ENCODE measurements at regions not wholly inside any gene's neighbourhood (a gene's known extent, or its start where the extent isn't known, plus 50 kb on each side); places are given as distances from the start of the nearest gene placed in this dataset.

DNA sequence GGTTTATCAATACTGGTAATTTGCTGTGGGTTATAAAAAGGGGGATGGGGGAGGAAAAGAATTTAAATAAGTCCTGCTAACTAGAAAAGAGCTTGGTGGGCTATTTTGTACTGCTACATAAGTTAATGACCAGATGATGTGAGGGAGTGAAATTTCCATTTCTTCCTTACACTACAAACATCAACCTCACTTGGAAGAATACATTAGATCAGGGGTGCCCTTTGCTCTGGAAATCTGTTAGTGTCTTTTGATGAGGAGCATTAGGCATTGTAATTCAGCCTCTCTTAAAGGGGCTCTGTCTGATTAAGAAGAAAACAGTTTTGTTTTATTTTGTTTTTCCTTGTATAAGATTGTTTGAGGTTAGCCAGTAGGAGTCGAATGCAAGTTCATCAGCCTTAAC, 576.4 kb upstream of the TBL1XR1 start:
- Histone ChIP-seq H3K4me1 (ENCODE audit: control insufficient read depth, insufficient read depth, low read length) (no peaks in the 10 kb centered on the region), H3K36me3 (ENCODE audit: control insufficient read depth, insufficient read depth, low read length) (no peaks in the 10 kb centered on the region), H3K9me3 (ENCODE audit: control insufficient read depth, low read depth, low read length) (no peaks in the 10 kb centered on the region), H3K4me3 (ENCODE audit: low read length) (no peak overlapping the region), H3K27me3 (ENCODE audit: control insufficient read depth, insufficient read depth, low read length) (no peaks in the 10 kb centered on the region), H3K27ac (ENCODE audit: low read length) (no peak overlapping the region)
- WGBS (ENCODE audit: insufficient coverage, low lambda C conversion rate) = 100% methylated on average over 1 of the region's 1 CpG
- no peak for DNase-seq

GRCh38 chr3:177776661-177777101, 579.4 kb upstream of the TBL1XR1 start:
- WGBS (ENCODE audit: insufficient coverage, low lambda C conversion rate) = no CpG with 5 or more reads among the region's 6 CpGs
- DNase-seq = peak in 1 of 2 donors; percentile 3
- H3K4me3 ChIP-seq (ENCODE audit: low read length) = no peak overlapping the region
- H3K36me3 ChIP-seq (ENCODE audit: control insufficient read depth, insufficient read depth, low read length) = no peaks in the 10 kb centered on the region
- no peaks in the 10 kb centered on the region for H3K9me3 ChIP-seq (ENCODE audit: control insufficient read depth, low read depth, low read length)
- no peak overlapping the region for H3K27ac ChIP-seq (ENCODE audit: low read length)
- no peaks in the 10 kb centered on the region for H3K4me1 ChIP-seq (ENCODE audit: control insufficient read depth, insufficient read depth, low read length)
- no peaks in the 10 kb centered on the region for H3K27me3 ChIP-seq (ENCODE audit: control insufficient read depth, insufficient read depth, low read length)

- Histone ChIP-seq H3K9me3 (ENCODE audit: control insufficient read depth, low read depth, low read length) (no peaks in the 10 kb centered on the region), H3K27ac (ENCODE audit: low read length) (no peak overlapping the region), H3K4me3 (ENCODE audit: low read length) (no peak overlapping the region), H3K36me3 (ENCODE audit: control insufficient read depth, insufficient read depth, low read length) (no peaks in the 10 kb centered on the region), H3K27me3 (ENCODE audit: control insufficient read depth, insufficient read depth, low read length) (no peaks in the 10 kb centered on the region), H3K4me1 (ENCODE audit: control insufficient read depth, insufficient read depth, low read length) (no peaks in the 10 kb centered on the region)
- WGBS (ENCODE audit: insufficient coverage, low lambda C conversion rate) = no CpG with 5 or more reads among the region's 1 CpG
- peak; percentile 43 to 55 for DNase-seq
These were observed 580.4 kb upstream of the TBL1XR1 start for GRCh38 chr3:177777699-177778098.

DNA sequence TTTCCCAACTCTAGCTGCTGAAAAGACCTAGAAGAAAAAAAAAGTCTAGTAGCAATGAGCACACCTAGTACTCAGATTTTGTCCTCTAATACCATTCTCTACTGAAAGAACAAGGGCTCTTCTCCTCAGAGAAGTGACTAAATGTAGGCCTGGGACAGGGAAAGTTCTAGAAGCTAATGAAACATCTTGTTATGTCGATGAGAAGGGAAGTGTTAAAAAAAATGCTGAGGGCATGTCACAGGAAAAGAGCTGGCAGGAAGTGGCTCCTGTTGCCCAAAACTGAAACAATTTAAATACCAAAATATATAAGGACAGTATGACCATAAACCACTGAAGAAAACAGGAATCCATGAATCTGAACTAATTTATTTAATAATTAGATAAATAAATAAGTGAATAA, 581.4 kb upstream of the TBL1XR1 start:
- no peak for DNase-seq
- Histone ChIP-seq H3K27me3 (ENCODE audit: control insufficient read depth, insufficient read depth, low read length) (no peaks in the 10 kb centered on the region), H3K4me1 (ENCODE audit: control insufficient read depth, insufficient read depth, low read length) (no peaks in the 10 kb centered on the region), H3K27ac (ENCODE audit: low read length) (no peak overlapping the region), H3K36me3 (ENCODE audit: control insufficient read depth, insufficient read depth, low read length) (no peaks in the 10 kb centered on the region), H3K9me3 (ENCODE audit: control insufficient read depth, low read depth, low read length) (no peaks in the 10 kb centered on the region), H3K4me3 (ENCODE audit: low read length) (no peak overlapping the region)
- WGBS (ENCODE audit: insufficient coverage, low lambda C conversion rate) = no CpG with 5 or more reads among the region's 1 CpG

GRCh38 chr3:177781686-177782161, 584.4 kb upstream of the TBL1XR1 start:
- no peaks in the 10 kb centered on the region for H3K9me3 ChIP-seq (ENCODE audit: control insufficient read depth, low read depth, low read length)
- H3K36me3 ChIP-seq (ENCODE audit: control insufficient read depth, insufficient read depth, low read length) = no peaks in the 10 kb centered on the region
- H3K27me3 ChIP-seq (ENCODE audit: control insufficient read depth, insufficient read depth, low read length) = no peaks in the 10 kb centered on the region
- no peak overlapping the region for H3K4me3 ChIP-seq (ENCODE audit: low read length)
- H3K27ac ChIP-seq (ENCODE audit: low read length) = no peak overlapping the region
- no peaks in the 10 kb centered on the region for H3K4me1 ChIP-seq (ENCODE audit: control insufficient read depth, insufficient read depth, low read length)
- peak in 1 of 2 donors; percentile 18 for DNase-seq
- 80% methylated on average over 2 of the region's 3 CpGs for WGBS (ENCODE audit: insufficient coverage, low lambda C conversion rate)

DNA sequence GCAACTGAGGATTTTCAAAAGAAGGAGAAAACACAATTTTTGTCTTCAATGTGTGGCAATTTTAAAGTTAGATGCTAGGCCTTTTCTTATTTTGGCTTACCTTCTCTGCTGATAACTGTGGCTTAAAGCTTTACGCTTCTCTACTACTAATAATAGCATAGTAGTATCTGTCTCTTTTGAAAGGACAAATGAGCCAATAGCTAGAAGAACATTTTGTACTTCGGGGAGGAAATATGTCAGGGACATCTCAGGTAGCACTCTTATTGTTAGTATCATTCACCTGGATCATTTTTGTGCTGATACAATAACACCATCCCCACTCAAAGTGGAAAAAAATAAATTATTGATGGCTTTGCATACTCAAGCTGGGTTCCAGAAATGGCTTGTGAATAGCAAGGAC, 586.1 kb upstream of the TBL1XR1 start:
- H3K4me3 ChIP-seq (ENCODE audit: low read length) = no peak overlapping the region
- H3K36me3 ChIP-seq (ENCODE audit: control insufficient read depth, insufficient read depth, low read length) = no peaks in the 10 kb centered on the region
- no CpG with 5 or more reads among the region's 2 CpGs for WGBS (ENCODE audit: insufficient coverage, low lambda C conversion rate)
- no peak for DNase-seq
- no peaks in the 10 kb centered on the region for H3K4me1 ChIP-seq (ENCODE audit: control insufficient read depth, insufficient read depth, low read length)
- H3K27ac ChIP-seq (ENCODE audit: low read length) = no peak overlapping the region
- no peaks in the 10 kb centered on the region for H3K9me3 ChIP-seq (ENCODE audit: control insufficient read depth, low read depth, low read length)
- no peaks in the 10 kb centered on the region for H3K27me3 ChIP-seq (ENCODE audit: control insufficient read depth, insufficient read depth, low read length)

GRCh38 chr3:177783767-177784166, 586.5 kb upstream of the TBL1XR1 start:
- Histone ChIP-seq H3K4me1 (ENCODE audit: control insufficient read depth, insufficient read depth, low read length) (no peaks in the 10 kb centered on the region), H3K9me3 (ENCODE audit: control insufficient read depth, low read depth, low read length) (no peaks in the 10 kb centered on the region), H3K27ac (ENCODE audit: low read length) (no peak overlapping the region), H3K4me3 (ENCODE audit: low read length) (no peak overlapping the region), H3K27me3 (ENCODE audit: control insufficient read depth, insufficient read depth, low read length) (no peaks in the 10 kb centered on the region), H3K36me3 (ENCODE audit: control insufficient read depth, insufficient read depth, low read length) (no peaks in the 10 kb centered on the region)
- WGBS (ENCODE audit: insufficient coverage, low lambda C conversion rate) = no CpG with 5 or more reads among the region's 5 CpGs
- DNase-seq = no peak

DNA sequence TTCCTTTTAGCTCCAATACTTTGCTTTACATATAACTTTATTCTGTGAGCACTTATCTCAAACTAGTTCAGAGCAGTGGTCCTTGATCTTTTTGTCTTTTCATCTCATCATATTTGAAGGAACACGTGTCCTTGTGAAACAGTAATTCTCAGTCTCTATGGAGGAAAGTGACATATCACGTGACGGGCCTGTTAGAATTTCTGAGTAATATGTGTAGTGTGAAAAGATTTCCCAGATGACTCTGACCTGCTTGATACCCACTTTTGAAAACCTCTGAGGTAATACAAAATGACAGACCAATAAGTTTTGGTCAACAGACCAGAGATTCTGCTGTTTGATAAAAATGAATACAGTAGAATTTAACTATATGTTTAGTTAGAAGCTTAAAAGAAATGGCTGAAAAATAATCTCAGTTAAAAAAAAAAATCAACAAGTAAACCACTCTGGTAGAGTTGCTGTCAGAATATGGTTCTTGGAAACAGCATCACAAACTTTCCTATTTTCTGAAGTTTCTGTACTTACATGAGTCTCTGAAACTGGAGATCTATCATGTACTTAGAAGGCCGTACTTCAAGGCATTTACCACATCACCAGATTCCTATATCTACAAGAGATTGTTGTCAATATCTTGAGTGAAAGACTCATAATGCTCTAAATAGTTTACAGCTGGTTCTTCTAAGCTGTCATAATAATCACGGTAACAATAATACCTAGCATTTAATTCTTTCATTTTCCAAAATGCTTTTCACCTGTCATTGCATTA, 590.2 kb upstream of the TBL1XR1 start:
- no peak overlapping the region for H3K27ac ChIP-seq (ENCODE audit: low read length)
- no peaks in the 10 kb centered on the region for H3K9me3 ChIP-seq (ENCODE audit: control insufficient read depth, low read depth, low read length)
- H3K36me3 ChIP-seq (ENCODE audit: control insufficient read depth, insufficient read depth, low read length) = no peaks in the 10 kb centered on the region
- DNase-seq = no peak
- no peaks in the 10 kb centered on the region for H3K4me1 ChIP-seq (ENCODE audit: control insufficient read depth, insufficient read depth, low read length)
- no peaks in the 10 kb centered on the region for H3K27me3 ChIP-seq (ENCODE audit: control insufficient read depth, insufficient read depth, low read length)
- no peak overlapping the region for H3K4me3 ChIP-seq (ENCODE audit: low read length)
- 50% methylated on average over 2 of the region's 5 CpGs for WGBS (ENCODE audit: insufficient coverage, low lambda C conversion rate)

- WGBS (ENCODE audit: insufficient coverage, low lambda C conversion rate) = no CpG with 5 or more reads among the region's 2 CpGs
- H3K27ac ChIP-seq (ENCODE audit: low read length) = no peak overlapping the region
These were observed 592.2 kb upstream of the TBL1XR1 start for GRCh38 chr3:177789500-177789899.

DNA sequence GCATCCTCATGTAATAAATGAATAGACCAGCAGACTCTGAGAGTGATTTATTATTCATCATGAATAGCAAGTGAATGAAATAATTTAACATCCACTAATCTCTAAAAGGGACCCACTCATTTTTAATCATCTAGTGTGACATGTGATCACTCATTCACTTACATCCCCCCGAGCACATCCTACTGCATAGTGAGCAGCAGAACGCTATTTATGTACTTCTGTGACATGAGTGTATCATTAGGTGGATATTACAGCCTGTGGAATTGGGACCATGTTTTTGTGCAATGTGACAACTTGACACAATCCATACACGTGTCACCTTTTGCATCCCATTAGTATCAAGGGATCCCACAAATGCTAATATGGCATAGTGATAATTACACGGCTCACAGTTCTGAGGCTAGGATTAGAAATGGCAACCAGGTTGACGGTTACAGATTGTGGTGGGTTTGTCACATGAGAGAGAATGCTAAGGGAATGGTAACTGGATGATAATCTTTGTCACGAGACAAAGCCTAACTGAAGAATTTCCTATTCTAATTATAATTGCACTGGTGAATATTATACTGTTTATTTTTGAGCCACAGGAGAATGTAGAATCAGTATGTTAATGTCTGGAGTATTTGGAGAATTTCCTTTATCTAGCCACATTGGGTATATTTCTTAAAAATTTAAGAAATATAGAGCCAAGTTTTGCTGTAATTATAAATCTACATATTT, 595.2 kb upstream of the TBL1XR1 start:
- Histone ChIP-seq H3K9me3 (ENCODE audit: control insufficient read depth, low read depth, low read length) (no peaks in the 10 kb centered on the region), H3K27me3 (ENCODE audit: control insufficient read depth, insufficient read depth, low read length) (no peaks in the 10 kb centered on the region), H3K27ac (ENCODE audit: low read length) (no peak overlapping the region), H3K36me3 (ENCODE audit: control insufficient read depth, insufficient read depth, low read length) (no peaks in the 10 kb centered on the region), H3K4me3 (ENCODE audit: low read length) (no peak overlapping the region), H3K4me1 (ENCODE audit: control insufficient read depth, insufficient read depth, low read length) (no peaks in the 10 kb centered on the region)
- 100% methylated on average over 2 of the region's 6 CpGs for WGBS (ENCODE audit: insufficient coverage, low lambda C conversion rate)
- DNase-seq = no peak

More at GRCh38 chr3:177789500-177789899, 592.2 kb upstream of the TBL1XR1 start:
- H3K4me3 ChIP-seq (ENCODE audit: low read length) = no peak overlapping the region
- DNase-seq = no peak
- H3K27me3 ChIP-seq (ENCODE audit: control insufficient read depth, insufficient read depth, low read length) = no peaks in the 10 kb centered on the region
- no peaks in the 10 kb centered on the region for H3K4me1 ChIP-seq (ENCODE audit: control insufficient read depth, insufficient read depth, low read length)
- no peaks in the 10 kb centered on the region for H3K36me3 ChIP-seq (ENCODE audit: control insufficient read depth, insufficient read depth, low read length)
- no peaks in the 10 kb centered on the region for H3K9me3 ChIP-seq (ENCODE audit: control insufficient read depth, low read depth, low read length)

Measured in large intestine (tissue), 3 donors.